ENCODE measurements at regions not wholly inside any gene's neighbourhood (a gene's known extent, or its start where the extent isn't known, plus 50 kb on each side); places are given as distances from the start of the nearest gene placed in this dataset.

GRCh38 chr1:4960782-4961475 lies 306.5 kb downstream of the AJAP1 start:
- TF ChIP-seq, protein P1, sequence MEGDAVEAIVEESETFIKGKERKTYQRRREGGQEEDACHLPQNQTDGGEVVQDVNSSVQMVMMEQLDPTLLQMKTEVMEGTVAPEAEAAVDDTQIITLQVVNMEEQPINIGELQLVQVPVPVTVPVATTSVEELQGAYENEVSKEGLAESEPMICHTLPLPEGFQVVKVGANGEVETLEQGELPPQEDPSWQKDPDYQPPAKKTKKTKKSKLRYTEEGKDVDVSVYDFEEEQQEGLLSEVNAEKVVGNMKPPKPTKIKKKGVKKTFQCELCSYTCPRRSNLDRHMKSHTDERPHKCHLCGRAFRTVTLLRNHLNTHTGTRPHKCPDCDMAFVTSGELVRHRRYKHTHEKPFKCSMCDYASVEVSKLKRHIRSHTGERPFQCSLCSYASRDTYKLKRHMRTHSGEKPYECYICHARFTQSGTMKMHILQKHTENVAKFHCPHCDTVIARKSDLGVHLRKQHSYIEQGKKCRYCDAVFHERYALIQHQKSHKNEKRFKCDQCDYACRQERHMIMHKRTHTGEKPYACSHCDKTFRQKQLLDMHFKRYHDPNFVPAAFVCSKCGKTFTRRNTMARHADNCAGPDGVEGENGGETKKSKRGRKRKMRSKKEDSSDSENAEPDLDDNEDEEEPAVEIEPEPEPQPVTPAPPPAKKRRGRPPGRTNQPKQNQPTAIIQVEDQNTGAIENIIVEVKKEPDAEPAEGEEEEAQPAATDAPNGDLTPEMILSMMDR (IDR thresholded peaks at IDR 0.05) = no peak
- no peak for TF ChIP-seq POLR2A (IDR thresholded peaks at IDR 0.05)

Data from heart left ventricle (tissue), 13 donors.